HepG2 (cell line): ENCODE measurements at regions not wholly inside any gene's neighbourhood (a gene's known extent, or its start where the extent isn't known, plus 50 kb on each side); places are given as distances from the start of the nearest gene placed in this dataset.

Experiments
- CTCF ChIP-seq: sonication (generic); formaldehyde crosslinking; IDR thresholded peaks from 2 replicates; pipeline ENCODE4 v1.5.0; 2020; ENCODE audit warnings: mild to moderate bottlenecking, missing genetic modification reagents, moderate library complexity
- POLR2A ChIP-seq, 2 experiments: IDR thresholded peaks; 2 replicates each; pipeline ENCODE4 v1.6.1; 2011; ENCODE audit warnings: low read depth in 2 of 2, low read length in 2 of 2, mild to moderate bottlenecking in 1 of 2, moderate library complexity in 1 of 2; ENCODE audit not compliant: insufficient read depth in 1 of 2

- TF ChIP-seq CTCF (CRISPR knock-in tag) (peak; percentile 48), POLR2A (IDR thresholded peaks at IDR 0.05; ENCODE audit: insufficient read depth in 1 of 2, low read depth in 2 of 2, low read length in 2 of 2) (no peak)
Observed at GRCh38 chr6:19781269-19781668, 55.9 kb upstream of the ID4 start.
